ENCODE measurements at regions not wholly inside any gene's neighbourhood (a gene's known extent, or its start where the extent isn't known, plus 50 kb on each side); places are given as distances from the start of the nearest gene placed in this dataset.

DNA sequence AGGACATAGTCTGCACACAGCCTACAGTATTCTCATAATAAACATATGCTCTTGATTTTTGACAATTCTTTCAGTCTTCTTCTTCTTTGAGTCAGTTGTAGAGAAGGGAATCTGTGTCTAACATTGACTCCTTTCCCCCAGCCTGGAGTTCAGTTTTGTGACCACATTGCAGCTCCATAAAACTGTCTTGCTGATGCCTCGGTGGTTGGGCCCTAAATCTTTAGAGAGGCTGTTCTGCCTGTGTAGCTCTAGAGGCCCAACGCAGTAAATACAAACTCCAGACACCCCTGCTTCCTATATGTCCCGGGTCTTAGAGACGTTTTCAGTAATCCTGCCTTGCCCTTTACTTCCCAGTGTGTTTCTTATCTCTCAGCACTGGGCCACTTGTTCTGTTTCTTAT, 639.5 kb upstream of the AADAT start:
- no peak for DNase-seq (ENCODE audit: extremely low read depth, low read depth)
- TF ChIP-seq, protein P1, sequence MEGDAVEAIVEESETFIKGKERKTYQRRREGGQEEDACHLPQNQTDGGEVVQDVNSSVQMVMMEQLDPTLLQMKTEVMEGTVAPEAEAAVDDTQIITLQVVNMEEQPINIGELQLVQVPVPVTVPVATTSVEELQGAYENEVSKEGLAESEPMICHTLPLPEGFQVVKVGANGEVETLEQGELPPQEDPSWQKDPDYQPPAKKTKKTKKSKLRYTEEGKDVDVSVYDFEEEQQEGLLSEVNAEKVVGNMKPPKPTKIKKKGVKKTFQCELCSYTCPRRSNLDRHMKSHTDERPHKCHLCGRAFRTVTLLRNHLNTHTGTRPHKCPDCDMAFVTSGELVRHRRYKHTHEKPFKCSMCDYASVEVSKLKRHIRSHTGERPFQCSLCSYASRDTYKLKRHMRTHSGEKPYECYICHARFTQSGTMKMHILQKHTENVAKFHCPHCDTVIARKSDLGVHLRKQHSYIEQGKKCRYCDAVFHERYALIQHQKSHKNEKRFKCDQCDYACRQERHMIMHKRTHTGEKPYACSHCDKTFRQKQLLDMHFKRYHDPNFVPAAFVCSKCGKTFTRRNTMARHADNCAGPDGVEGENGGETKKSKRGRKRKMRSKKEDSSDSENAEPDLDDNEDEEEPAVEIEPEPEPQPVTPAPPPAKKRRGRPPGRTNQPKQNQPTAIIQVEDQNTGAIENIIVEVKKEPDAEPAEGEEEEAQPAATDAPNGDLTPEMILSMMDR (IDR thresholded peaks at IDR 0.05; ENCODE audit: low read depth, low read length, missing control alignments): no peak
- no peak overlapping the region for H3K4me3 ChIP-seq (replicated peaks; ENCODE audit: low read depth, low read length)

DNA sequence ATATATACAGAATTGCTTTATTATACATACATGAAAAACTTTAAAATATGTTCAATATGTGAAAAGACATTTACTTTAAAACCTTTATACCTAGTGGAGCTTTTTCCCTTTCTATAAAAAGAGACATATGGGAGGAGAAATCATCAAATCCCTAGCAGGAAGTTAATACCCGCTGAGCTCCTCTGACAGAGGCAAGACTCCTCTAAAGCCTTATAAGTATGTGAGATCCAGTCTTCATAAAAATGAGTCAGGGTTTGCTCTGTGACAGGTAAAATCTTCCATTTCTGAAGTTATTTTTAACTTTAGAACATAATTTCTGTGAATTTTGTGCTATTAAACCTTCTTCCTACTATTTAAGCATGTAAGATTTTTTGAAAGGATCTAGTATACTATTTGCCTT, 634.4 kb upstream of the AADAT start:
- TF ChIP-seq, protein P1 (IDR thresholded peaks at IDR 0.05; ENCODE audit: low read depth, low read length, missing control alignments): no peak
- DNase-seq (ENCODE audit: extremely low read depth, low read depth): no peak

GRCh38 chr4:170723171-170723570, 633.4 kb upstream of the AADAT start:
- no peak for DNase-seq (ENCODE audit: extremely low read depth, low read depth)
- TF ChIP-seq, protein P1 (IDR thresholded peaks at IDR 0.05; ENCODE audit: low read depth, low read length, missing control alignments): no peak
- H3K4me3 ChIP-seq (replicated peaks; ENCODE audit: low read depth, low read length): no peak overlapping the region

More for the DNA sequence above, 634.4 kb upstream of the AADAT start:
- H3K4me3 ChIP-seq (replicated peaks; ENCODE audit: low read depth, low read length): no peak overlapping the region

DNA sequence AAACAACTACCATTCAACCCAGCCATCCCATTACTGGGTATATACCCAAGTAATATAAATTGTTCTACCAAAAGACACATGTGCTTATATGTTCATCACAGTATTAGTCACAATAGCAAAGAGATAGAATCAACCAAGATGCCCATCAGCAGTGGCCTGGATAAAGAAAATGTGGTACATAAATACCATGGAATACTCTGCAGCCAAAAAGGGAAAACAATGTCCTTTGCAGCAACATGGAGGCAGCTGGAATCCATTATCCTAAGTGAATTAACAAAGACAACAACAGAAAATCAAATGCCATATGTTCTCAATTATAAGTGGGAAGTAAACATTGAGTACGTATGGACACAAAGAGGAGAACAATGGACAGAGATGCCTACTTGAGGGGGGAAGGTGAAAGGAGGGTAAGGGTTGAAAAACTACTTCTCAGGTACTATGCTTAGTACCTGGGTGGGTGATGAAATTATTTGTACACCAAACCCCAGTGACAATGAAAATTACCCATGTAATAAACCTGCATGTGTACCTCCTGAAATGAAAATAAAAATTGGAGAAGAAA, 632.1 kb upstream of the AADAT start:
- TF ChIP-seq, protein P1 (IDR thresholded peaks at IDR 0.05; ENCODE audit: low read depth, low read length, missing control alignments): no peak
- H3K4me3 ChIP-seq (replicated peaks; ENCODE audit: low read depth, low read length): no peak overlapping the region
- no peak for DNase-seq (ENCODE audit: extremely low read depth, low read depth)

- no peak overlapping the region for H3K4me3 ChIP-seq (replicated peaks; ENCODE audit: low read depth, low read length)
These were observed 627.1 kb upstream of the AADAT start for GRCh38 chr4:170716868-170717267.

GRCh38 chr4:170705907-170706306, 616.2 kb upstream of the AADAT start:
- TF ChIP-seq, protein P1 (IDR thresholded peaks at IDR 0.05; ENCODE audit: low read depth, low read length, missing control alignments): no peak
- H3K4me3 ChIP-seq (replicated peaks; ENCODE audit: low read depth, low read length): no peak overlapping the region
- DNase-seq (ENCODE audit: extremely low read depth, low read depth): no peak

More at GRCh38 chr4:170716868-170717267, 627.1 kb upstream of the AADAT start:
- DNase-seq (ENCODE audit: extremely low read depth, low read depth): no peak
- TF ChIP-seq, protein P1 (IDR thresholded peaks at IDR 0.05; ENCODE audit: low read depth, low read length, missing control alignments): no peak

DNA sequence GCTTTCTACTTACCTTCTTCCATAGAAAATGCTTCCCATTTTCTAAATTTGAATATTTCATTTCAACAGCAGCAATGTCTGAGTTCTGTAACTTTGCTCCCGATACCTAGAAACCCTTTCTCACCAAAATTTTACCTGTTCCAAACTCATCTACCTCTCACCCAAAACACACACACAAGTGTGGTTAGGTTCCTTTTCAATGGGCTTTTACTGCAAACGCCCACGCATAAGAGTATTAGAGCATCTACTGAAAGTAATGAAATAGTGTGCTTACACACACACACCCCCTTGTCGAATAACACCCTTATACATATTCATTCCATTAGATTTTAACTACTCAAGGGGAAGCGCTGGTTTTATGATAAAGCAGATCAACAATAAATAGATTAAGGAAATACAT, 610.3 kb upstream of the AADAT start:
- DNase-seq (ENCODE audit: extremely low read depth, low read depth): no peak
- no peak overlapping the region for H3K4me3 ChIP-seq (replicated peaks; ENCODE audit: low read depth, low read length)
- TF ChIP-seq, protein P1 (IDR thresholded peaks at IDR 0.05; ENCODE audit: low read depth, low read length, missing control alignments): no peak

Data from HFF-Myc (cell line).